Activated CD8-positive, alpha-beta T cell treated with anti-CD3 and anti-CD28 coated beads for 36 hours (primary cell): ENCODE measurements at regions not wholly inside any gene's neighbourhood (a gene's known extent, or its start where the extent isn't known, plus 50 kb on each side); places are given as distances from the start of the nearest gene placed in this dataset.

Experiments
- ATAC-seq: fragments of 200-7000 bp; cut with Tn5 transposase; one replicate; pipeline ENCODE4 v1.10.0; 2021; ENCODE audit warnings: mild to moderate bottlenecking, moderate library complexity
- CTCF ChIA-PET: fragments of 350-600 bp; sonication (Branson Sonifier 250); formaldehyde crosslinking; loops from one replicate; lab custom pipeline; 2021; ENCODE audit warnings: antibody characterized with exemption; lab: Charles Lee
- POLR2A ChIA-PET: fragments of 350-600 bp; sonication (Branson Sonifier 250); formaldehyde crosslinking; loops from one replicate; lab custom pipeline; 2021; ENCODE audit warnings: antibody characterized with exemption; lab: Charles Lee
- DNase-seq: peaks from one replicate; pipeline ENCODE4 v3.0.0-alpha.2; 2020
- H3K27ac Mint-ChIP-seq: one replicate; pipeline ENCODE4 v1.8.0; 2021; ENCODE audit warnings: mild to moderate bottlenecking, mixed read lengths
- H3K27me3 Mint-ChIP-seq: one replicate; pipeline ENCODE4 v1.8.0; 2021; ENCODE audit warnings: mixed read lengths
- H3K36me3 Mint-ChIP-seq: one replicate; pipeline ENCODE4 v1.8.0; 2021; ENCODE audit warnings: low read depth, mixed read lengths
- H3K4me1 Mint-ChIP-seq: one replicate; pipeline ENCODE4 v1.8.0; 2021; ENCODE audit warnings: low read depth, mixed read lengths
- H3K4me3 Mint-ChIP-seq: one replicate; pipeline ENCODE4 v1.8.0; 2021; ENCODE audit warnings: mild to moderate bottlenecking, moderate library complexity, mixed read lengths
- H3K9me3 Mint-ChIP-seq: one replicate; pipeline ENCODE4 v1.8.0; 2021; ENCODE audit warnings: mixed read lengths
- intact Hi-C: fragments of 100-400 bp; cut with micrococcal nuclease; formaldehyde crosslinking; loops from one replicate; pipeline ENCODE4 v1.10.0; 2022
- TF ChIP-seq, protein P1 (sequence below): fragments of 200-600 bp; IDR thresholded peaks from one replicate; pipeline ENCODE4 v1.8.0; 2022; ENCODE audit warnings: antibody characterized with exemption, mild to moderate bottlenecking

DNA sequence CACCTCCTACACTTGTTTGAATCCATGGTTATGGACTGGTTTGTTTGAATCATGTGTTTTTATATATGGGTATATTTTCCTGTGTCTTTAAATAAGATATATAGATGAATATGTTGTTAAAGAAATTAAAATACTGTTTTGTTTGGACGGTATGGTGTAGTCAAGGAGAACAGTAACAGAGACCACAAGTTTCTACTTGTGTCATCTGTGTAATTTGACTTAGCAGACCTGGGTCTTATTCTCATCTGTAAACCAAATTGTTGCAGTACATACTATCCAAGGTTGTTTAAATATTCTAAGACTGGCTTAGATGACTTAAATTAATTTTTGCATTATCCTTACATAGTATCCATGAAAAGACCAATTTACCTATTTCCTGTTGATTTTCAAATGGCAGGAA, 361.1 kb upstream of the SLITRK1 start:
- Mint-ChIP-seq H3K27me3 (no peaks in the 10 kb centered on the region), H3K4me1 (no peaks in the 10 kb centered on the region), H3K27ac (no peak overlapping the region), H3K36me3 (no peaks in the 10 kb centered on the region), H3K9me3 (peaks cover 2% of the 10 kb centered on the region), H3K4me3 (no peak overlapping the region)
- DNase-seq (no peak), ATAC-seq (no peak)
- ChIA-PET POLR2A (no interaction called here), CTCF (no interaction called here)
- intact Hi-C loops = no loop called here
- TF ChIP-seq, protein P1, sequence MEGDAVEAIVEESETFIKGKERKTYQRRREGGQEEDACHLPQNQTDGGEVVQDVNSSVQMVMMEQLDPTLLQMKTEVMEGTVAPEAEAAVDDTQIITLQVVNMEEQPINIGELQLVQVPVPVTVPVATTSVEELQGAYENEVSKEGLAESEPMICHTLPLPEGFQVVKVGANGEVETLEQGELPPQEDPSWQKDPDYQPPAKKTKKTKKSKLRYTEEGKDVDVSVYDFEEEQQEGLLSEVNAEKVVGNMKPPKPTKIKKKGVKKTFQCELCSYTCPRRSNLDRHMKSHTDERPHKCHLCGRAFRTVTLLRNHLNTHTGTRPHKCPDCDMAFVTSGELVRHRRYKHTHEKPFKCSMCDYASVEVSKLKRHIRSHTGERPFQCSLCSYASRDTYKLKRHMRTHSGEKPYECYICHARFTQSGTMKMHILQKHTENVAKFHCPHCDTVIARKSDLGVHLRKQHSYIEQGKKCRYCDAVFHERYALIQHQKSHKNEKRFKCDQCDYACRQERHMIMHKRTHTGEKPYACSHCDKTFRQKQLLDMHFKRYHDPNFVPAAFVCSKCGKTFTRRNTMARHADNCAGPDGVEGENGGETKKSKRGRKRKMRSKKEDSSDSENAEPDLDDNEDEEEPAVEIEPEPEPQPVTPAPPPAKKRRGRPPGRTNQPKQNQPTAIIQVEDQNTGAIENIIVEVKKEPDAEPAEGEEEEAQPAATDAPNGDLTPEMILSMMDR = no peak

DNA sequence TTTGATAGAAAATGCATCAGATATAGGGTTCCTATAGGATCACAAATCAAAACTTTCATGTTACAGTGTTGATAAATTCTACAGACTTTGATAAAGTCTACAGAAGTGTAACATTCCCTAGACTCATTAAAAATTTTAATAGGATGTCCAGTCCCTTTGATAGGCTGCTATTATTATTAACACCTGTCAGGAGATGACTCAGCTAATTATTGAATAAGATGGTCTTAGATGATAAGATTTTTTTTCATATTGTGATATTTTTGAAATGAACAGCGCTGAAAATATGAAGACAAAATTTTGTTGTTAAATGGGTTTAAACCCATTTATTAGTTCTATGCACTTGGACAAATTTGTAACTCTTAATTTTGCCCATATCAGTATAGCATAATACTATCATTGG, 356.8 kb upstream of the SLITRK1 start:
- H3K4me3 Mint-ChIP-seq = no peak overlapping the region
- CTCF ChIA-PET = no interaction called here

DNA sequence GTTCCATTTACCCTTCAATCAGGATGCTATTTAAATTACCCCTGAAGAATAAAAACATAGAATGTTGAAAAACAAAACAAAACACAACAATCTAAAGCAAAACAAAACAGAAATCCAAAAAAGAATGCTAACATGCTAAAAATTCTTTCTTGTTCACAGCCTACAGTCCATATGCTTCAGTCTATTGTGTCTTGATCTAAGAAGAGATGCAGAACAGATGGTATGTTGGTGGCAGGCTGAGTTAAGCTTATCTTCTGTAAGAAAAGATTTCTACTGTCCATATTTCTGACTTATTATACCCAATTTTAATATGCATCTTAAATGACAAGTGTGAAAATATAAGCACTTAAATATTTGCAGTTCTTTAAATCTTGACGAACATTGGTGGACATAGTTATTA, 356.1 kb upstream of the SLITRK1 start:
- no peaks in the 10 kb centered on the region for H3K36me3 Mint-ChIP-seq
- intact Hi-C loops = no loop called here
- no peaks in the 10 kb centered on the region for H3K27me3 Mint-ChIP-seq
- POLR2A ChIA-PET = no interaction called here
- no peak overlapping the region for H3K27ac Mint-ChIP-seq
- DNase-seq (no peak), ATAC-seq (no peak)
- H3K9me3 Mint-ChIP-seq = peaks cover 2% of the 10 kb centered on the region
- no peaks in the 10 kb centered on the region for H3K4me1 Mint-ChIP-seq
- TF ChIP-seq, protein P1 = no peak
- CTCF ChIA-PET = no interaction called here
- no peak overlapping the region for H3K4me3 Mint-ChIP-seq

More for the DNA sequence above, 356.8 kb upstream of the SLITRK1 start:
- H3K36me3 Mint-ChIP-seq = no peaks in the 10 kb centered on the region
- peaks cover 2% of the 10 kb centered on the region for H3K9me3 Mint-ChIP-seq
- H3K4me1 Mint-ChIP-seq = no peaks in the 10 kb centered on the region
- H3K27ac Mint-ChIP-seq = no peak overlapping the region
- intact Hi-C loops = no loop called here
- DNase-seq (no peak), ATAC-seq (no peak)
- POLR2A ChIA-PET = no interaction called here
- TF ChIP-seq, protein P1 = no peak
- no peaks in the 10 kb centered on the region for H3K27me3 Mint-ChIP-seq

DNA sequence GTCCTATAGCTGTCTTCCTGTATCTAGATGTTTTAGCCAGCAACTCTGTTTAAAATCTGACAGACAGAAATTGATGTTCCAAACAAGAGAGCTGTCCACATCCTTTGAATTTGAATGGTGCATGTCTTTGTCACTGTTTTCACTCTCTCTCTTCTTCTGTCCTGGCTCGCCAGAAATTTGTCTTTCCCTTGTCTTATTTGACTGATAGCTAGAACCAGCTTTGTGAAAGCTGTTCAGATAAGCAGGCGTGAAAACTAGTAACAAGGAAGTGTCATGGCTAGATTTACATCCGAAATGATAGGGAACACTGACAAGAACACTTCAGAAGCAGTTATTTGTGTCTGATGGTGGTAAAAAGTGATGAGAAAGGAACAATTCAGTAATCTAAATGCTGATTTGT, 354.9 kb upstream of the SLITRK1 start:
- Mint-ChIP-seq H3K9me3 (peaks cover 2% of the 10 kb centered on the region), H3K36me3 (no peaks in the 10 kb centered on the region)
- POLR2A ChIA-PET = no interaction called here

DNA sequence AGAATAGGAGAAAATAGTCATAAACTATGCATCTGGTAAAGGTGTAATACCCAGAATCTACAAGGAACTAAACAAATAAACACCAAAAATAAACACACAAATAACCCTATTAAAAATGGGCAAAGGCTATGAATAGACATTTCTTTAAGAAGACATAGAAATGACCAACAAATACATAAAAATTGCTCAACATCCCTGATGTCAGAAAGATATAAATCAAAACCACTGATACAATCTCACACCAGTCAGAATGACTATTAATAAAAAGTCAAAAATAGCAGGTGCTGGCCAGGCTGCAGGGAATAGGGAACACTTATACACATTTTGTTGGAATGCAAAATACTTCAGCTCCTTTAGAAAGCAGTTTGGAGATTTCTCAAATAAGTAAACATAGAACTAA, 352.1 kb upstream of the SLITRK1 start:
- no peak for ATAC-seq
- H3K36me3 Mint-ChIP-seq = no peaks in the 10 kb centered on the region
- no peak overlapping the region for H3K4me3 Mint-ChIP-seq
- DNase-seq = no peak
- H3K27ac Mint-ChIP-seq = no peak overlapping the region
- ChIA-PET CTCF (no interaction called here), POLR2A (no interaction called here)
- H3K9me3 Mint-ChIP-seq = no peaks in the 10 kb centered on the region
- H3K27me3 Mint-ChIP-seq = no peaks in the 10 kb centered on the region
- TF ChIP-seq, protein P1 = no peak
- intact Hi-C loops = no loop called here
- no peaks in the 10 kb centered on the region for H3K4me1 Mint-ChIP-seq

More for the DNA sequence above, 354.9 kb upstream of the SLITRK1 start:
- Mint-ChIP-seq H3K27me3 (no peaks in the 10 kb centered on the region), H3K4me3 (no peak overlapping the region), H3K4me1 (no peaks in the 10 kb centered on the region), H3K27ac (no peak overlapping the region)
- CTCF ChIA-PET = no interaction called here
- ATAC-seq (no peak), DNase-seq (no peak)
- intact Hi-C loops = no loop called here
- TF ChIP-seq, protein P1 = no peak
